Nephron progenitor cell (in vitro differentiated cells): ENCODE measurements at regions not wholly inside any gene's neighbourhood (a gene's known extent, or its start where the extent isn't known, plus 50 kb on each side); places are given as distances from the start of the nearest gene placed in this dataset.

Experiments
- DNase-seq: peaks from one replicate; pipeline ENCODE4 v3.0.0; 2021
- H3K27ac Mint-ChIP-seq: 2 replicates; pipeline ENCODE4 v1.8.0; 2021; ENCODE audit warnings: mild to moderate bottlenecking, moderate library complexity, mixed read lengths
- H3K27me3 Mint-ChIP-seq: 2 replicates; pipeline ENCODE4 v1.8.0; 2021; ENCODE audit warnings: mild to moderate bottlenecking, low read depth, mixed read lengths; ENCODE audit not compliant: poor library complexity
- H3K36me3 Mint-ChIP-seq: 2 replicates; pipeline ENCODE4 v1.8.0; 2021; ENCODE audit warnings: low read depth, mixed read lengths
- H3K4me1 Mint-ChIP-seq: 2 replicates; pipeline ENCODE4 v1.8.0; 2021; ENCODE audit warnings: mixed read lengths
- H3K4me3 Mint-ChIP-seq: 2 replicates; pipeline ENCODE4 v1.8.0; 2021; ENCODE audit warnings: mild to moderate bottlenecking, moderate library complexity, mixed read lengths
- H3K9me3 Mint-ChIP-seq: 2 replicates; pipeline ENCODE4 v1.8.0; 2021; ENCODE audit warnings: mild to moderate bottlenecking, moderate library complexity, mixed read lengths
- TF ChIP-seq, protein P1 (sequence below): fragments of 200-600 bp; sonication (generic); IDR thresholded peaks from 2 replicates; pipeline ENCODE4 v1.5.0; 2021; ENCODE audit warnings: antibody characterized with exemption

DNA sequence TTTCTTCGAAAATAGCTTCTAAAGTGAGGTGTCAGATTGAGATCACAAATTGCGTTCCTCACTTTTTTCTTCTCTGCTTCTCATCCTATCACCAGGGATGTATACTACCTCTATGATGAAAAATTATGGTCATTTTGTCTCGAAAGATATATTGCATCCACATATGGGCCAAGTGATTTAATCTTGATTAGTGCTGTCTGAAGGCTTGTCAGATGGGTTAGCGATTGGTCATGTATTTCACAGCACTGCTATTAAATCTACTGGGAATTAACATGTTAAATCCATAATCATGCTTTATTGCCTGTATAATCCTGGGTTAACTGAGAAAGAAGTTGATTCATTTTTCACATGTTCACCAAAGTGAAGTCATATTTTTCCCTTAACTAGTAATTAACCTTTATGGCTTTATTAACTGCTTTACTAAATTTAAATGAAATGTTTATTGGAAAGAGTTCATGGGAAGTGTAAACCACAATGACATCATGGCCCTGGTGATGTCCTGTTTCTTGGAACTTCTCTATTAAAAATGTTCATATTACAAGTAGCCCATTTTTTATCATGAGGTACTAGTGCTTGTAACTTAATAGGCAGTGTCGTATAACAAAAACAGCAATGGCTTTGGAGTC lies 193.3 kb downstream of the SMC2 start:
- Mint-ChIP-seq H3K9me3 (no peaks in the 10 kb centered on the region), H3K27me3 (no peaks in the 10 kb centered on the region), H3K36me3 (no peaks in the 10 kb centered on the region), H3K4me1 (no peaks in the 10 kb centered on the region), H3K27ac (no peak overlapping the region), H3K4me3 (no peak overlapping the region)
- no peak for DNase-seq
- TF ChIP-seq, protein P1, sequence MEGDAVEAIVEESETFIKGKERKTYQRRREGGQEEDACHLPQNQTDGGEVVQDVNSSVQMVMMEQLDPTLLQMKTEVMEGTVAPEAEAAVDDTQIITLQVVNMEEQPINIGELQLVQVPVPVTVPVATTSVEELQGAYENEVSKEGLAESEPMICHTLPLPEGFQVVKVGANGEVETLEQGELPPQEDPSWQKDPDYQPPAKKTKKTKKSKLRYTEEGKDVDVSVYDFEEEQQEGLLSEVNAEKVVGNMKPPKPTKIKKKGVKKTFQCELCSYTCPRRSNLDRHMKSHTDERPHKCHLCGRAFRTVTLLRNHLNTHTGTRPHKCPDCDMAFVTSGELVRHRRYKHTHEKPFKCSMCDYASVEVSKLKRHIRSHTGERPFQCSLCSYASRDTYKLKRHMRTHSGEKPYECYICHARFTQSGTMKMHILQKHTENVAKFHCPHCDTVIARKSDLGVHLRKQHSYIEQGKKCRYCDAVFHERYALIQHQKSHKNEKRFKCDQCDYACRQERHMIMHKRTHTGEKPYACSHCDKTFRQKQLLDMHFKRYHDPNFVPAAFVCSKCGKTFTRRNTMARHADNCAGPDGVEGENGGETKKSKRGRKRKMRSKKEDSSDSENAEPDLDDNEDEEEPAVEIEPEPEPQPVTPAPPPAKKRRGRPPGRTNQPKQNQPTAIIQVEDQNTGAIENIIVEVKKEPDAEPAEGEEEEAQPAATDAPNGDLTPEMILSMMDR, result no peak

DNA sequence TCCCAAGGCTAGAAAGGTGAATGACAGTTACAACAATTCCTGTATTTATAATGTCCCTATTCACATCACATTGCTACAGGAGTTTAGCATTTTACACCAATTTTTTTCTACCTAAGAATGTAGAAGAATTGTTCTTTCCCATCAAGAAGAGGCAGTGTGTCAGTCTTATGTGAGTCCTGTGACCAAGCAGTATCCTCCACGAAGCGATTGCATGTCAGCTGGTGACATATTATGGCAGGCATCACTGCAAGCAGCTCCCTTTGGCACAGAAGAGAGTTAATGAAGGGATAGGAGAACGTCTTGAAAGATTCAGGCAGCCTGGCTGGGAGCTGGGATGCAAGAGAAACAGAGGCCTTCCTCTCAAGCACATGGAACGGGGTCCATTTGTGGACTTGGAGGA lies 199.8 kb downstream of the SMC2 start:
- no peak overlapping the region for H3K4me3 Mint-ChIP-seq
- no peaks in the 10 kb centered on the region for H3K9me3 Mint-ChIP-seq
- H3K36me3 Mint-ChIP-seq, result no peaks in the 10 kb centered on the region
- TF ChIP-seq, protein P1, result no peak
- H3K27ac Mint-ChIP-seq, result no peak overlapping the region
- H3K27me3 Mint-ChIP-seq, result no peaks in the 10 kb centered on the region
- no peaks in the 10 kb centered on the region for H3K4me1 Mint-ChIP-seq
- DNase-seq, result no peak

DNA sequence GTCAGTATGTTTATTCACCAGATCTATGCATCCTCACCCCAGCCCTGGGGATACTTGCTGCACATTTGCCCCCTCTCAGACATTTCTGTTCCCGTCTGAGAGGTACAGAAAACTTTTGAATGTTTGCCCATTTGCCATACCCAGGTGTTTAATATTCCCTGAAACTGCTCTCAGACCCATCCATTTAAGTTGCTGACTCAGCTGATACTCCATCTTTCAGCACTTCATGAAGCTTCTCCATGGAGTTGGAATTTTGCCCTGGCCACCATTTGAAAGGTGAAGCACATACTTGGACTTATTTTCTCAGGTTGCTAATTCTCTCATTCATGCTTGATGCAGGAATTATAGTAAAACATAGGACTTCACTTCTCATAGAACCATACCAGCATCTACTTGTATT lies 203.9 kb upstream of the OR13F1 start:
- Mint-ChIP-seq H3K36me3 (peaks cover 4% of the 10 kb centered on the region), H3K4me1 (no peaks in the 10 kb centered on the region), H3K27me3 (no peaks in the 10 kb centered on the region), H3K9me3 (peaks cover 14% of the 10 kb centered on the region), H3K27ac (no peak overlapping the region), H3K4me3 (no peak overlapping the region)
- DNase-seq, result no peak
- TF ChIP-seq, protein P1, result no peak

DNA sequence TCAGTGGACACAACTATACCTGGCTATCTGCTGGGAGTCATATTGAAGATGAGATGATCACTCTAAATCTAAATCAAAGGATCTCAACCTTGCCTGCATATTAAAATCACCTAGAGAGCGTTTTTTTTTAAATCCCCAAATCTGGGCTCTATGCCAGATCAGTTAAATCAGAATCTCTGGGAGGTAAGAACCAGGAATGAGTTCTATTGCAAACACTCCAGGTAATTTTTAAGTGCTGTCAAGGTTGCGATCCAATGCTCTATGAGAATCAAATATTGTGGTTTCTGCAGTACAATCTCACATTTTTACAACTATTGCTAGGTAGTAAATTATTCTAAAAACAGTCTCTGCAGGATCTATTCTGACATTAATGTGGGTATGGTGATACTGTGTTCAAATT lies 202.3 kb upstream of the OR13F1 start:
- H3K27ac Mint-ChIP-seq, result no peak overlapping the region
- H3K27me3 Mint-ChIP-seq, result no peaks in the 10 kb centered on the region
- peaks cover 24% of the 10 kb centered on the region for H3K9me3 Mint-ChIP-seq
- H3K36me3 Mint-ChIP-seq, result peaks cover 9% of the 10 kb centered on the region
- no peaks in the 10 kb centered on the region for H3K4me1 Mint-ChIP-seq
- TF ChIP-seq, protein P1, result no peak
- no peak for DNase-seq
- no peak overlapping the region for H3K4me3 Mint-ChIP-seq

DNA sequence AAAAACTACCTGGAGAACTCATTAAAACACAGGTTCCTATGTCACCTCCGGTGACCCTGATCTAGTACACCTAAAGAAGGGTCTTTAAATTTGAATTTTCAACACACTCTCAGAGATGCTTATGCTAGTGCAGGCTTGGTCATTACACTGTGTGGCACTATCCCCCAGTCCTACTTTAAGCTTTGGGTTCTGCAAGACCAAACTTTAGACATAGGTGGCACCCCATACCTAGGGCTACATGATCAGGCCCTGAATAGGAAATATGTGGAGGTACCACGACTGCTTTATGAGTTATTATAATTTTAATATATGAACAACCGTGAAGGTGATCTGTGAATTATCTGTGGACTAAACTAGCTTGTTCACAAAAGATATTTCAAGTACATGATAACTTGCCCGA lies 201.3 kb upstream of the OR13F1 start:
- H3K4me1 Mint-ChIP-seq, result no peaks in the 10 kb centered on the region
- H3K27ac Mint-ChIP-seq, result no peak overlapping the region
- H3K9me3 Mint-ChIP-seq, result peaks cover 34% of the 10 kb centered on the region
- no peak for DNase-seq
- H3K4me3 Mint-ChIP-seq, result no peak overlapping the region
- TF ChIP-seq, protein P1, result no peak
- H3K36me3 Mint-ChIP-seq, result peaks cover 9% of the 10 kb centered on the region
- no peaks in the 10 kb centered on the region for H3K27me3 Mint-ChIP-seq

DNA sequence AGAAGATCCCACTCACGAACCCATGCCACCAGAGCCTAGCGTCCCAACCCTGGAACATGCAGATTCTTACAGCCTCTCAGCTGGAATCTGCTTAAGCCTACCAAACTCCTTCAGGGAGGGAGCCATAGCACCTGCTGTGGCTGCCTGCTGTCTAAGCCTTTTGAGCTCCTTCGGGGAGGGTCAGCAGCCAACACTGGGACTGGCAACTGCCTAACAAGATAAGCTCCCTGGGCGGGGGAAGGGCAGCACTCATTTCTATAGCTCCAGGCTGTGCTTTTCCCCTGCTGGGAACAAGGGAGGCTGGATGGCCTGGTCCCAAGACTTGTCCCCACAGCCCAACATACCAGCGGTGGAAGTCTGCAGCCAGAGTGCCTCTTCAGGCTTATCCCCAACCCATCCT lies 199.1 kb upstream of the OR13F1 start:
- Mint-ChIP-seq H3K27ac (no peak overlapping the region), H3K27me3 (no peaks in the 10 kb centered on the region), H3K36me3 (peaks cover 9% of the 10 kb centered on the region), H3K4me1 (no peaks in the 10 kb centered on the region), H3K9me3 (peaks cover 47% of the 10 kb centered on the region), H3K4me3 (no peak overlapping the region)
- DNase-seq, result no peak
- TF ChIP-seq, protein P1, result no peak
